PC-9 (cell line): ENCODE measurements at regions not wholly inside any gene's neighbourhood (a gene's known extent, or its start where the extent isn't known, plus 50 kb on each side); places are given as distances from the start of the nearest gene placed in this dataset.

Source experiments
- BruUV-seq: library from RNA; stranded (reverse); fragments of 400-500 nt; replicated peaks from 2 replicates; lab custom pipeline; 2021; lab: Mats Ljungman, UMichigan
- CTCF ChIA-PET: fragments of 300-600 bp; sonication (Branson Sonifier 250); formaldehyde crosslinking; loops from one replicate; lab custom pipeline; 2022; ENCODE audit warnings: antibody characterized with exemption; lab: Charles Lee
- POLR2A ChIA-PET: fragments of 300-600 bp; sonication (Branson Sonifier 250); formaldehyde crosslinking; loops from one replicate; lab custom pipeline; 2022; ENCODE audit warnings: antibody characterized with exemption; ENCODE audit not compliant: unreplicated experiment; lab: Charles Lee
- DNase-seq, 2 experiments: peaks; one replicate each; pipeline versions ENCODE4 v3.0.0 to v3.0.0-alpha.2; 2015 to 2022; ENCODE audit warnings: mixed read lengths in 1 of 2
- H2AFZ ChIP-seq: fragments of 200-600 bp; sonication (generic); 2 replicates; pipeline ENCODE4 v1.8.1; 2017; ENCODE audit warnings: antibody characterized with exemption
- H3F3A ChIP-seq: fragments of 200-600 bp; sonication (generic); 2 replicates; pipeline ENCODE4 v1.8.1; 2017; ENCODE audit warnings: antibody characterized with exemption, mild to moderate bottlenecking, low read depth; ENCODE audit not compliant: insufficient read depth
- H3K27ac ChIP-seq: fragments of 200-600 bp; sonication (generic); 2 replicates; pipeline ENCODE4 v1.6.1; 2016; ENCODE audit warnings: mixed run types
- H3K27me3 ChIP-seq: fragments of 200-600 bp; sonication (generic); 2 replicates; pipeline ENCODE4 v1.6.1; 2016; ENCODE audit warnings: low read depth, mixed run types; ENCODE audit not compliant: insufficient read depth
- H3K36me3 ChIP-seq: fragments of 200-600 bp; sonication (generic); 2 replicates; pipeline ENCODE4 v1.6.1; 2016; ENCODE audit warnings: low read depth, mixed run types
- H3K4me1 ChIP-seq: fragments of 200-600 bp; sonication (generic); replicated peaks from 2 replicates; pipeline ENCODE4 v1.6.1; 2016; ENCODE audit warnings: mixed run types; ENCODE audit not compliant: insufficient read depth
- H3K4me2 ChIP-seq: fragments of 200-600 bp; sonication (generic); 2 replicates; pipeline ENCODE4 v1.6.1; 2017; ENCODE audit warnings: mixed run types
- H3K4me3 ChIP-seq: fragments of 200-600 bp; sonication (generic); 2 replicates; pipeline ENCODE4 v1.6.1; 2016; ENCODE audit warnings: mixed run types
- H3K79me2 ChIP-seq: fragments of 200-600 bp; sonication (generic); 2 replicates; pipeline ENCODE4 v1.6.1; 2017; ENCODE audit warnings: low read depth, mixed run types
- H3K9me2 ChIP-seq: fragments of 200-600 bp; sonication (generic); 2 replicates; pipeline ENCODE4 v1.8.1; 2017; ENCODE audit warnings: mild to moderate bottlenecking; ENCODE audit not compliant: insufficient read depth
- H3K9me3 ChIP-seq: fragments of 200-600 bp; sonication (generic); 2 replicates; pipeline ENCODE4 v1.8.1; 2016; ENCODE audit warnings: low read depth; ENCODE audit not compliant: insufficient read depth
- H4K20me1 ChIP-seq: fragments of 200-600 bp; sonication (generic); 2 replicates; pipeline ENCODE4 v1.8.1; 2017; ENCODE audit not compliant: insufficient read depth
- EZH2 ChIP-seq: fragments of 200-600 bp; sonication (generic); IDR thresholded peaks from 2 replicates; pipeline ENCODE4 v1.8.0; 2017; ENCODE audit warnings: antibody characterized with exemption, low read depth
- intact Hi-C: fragments of 100-400 bp; cut with micrococcal nuclease; formaldehyde crosslinking; loops from one replicate; pipeline ENCODE4 v1.10.0; 2022; ENCODE audit not compliant: unreplicated experiment
- TF ChIP-seq, protein P1 (sequence below): fragments of 200-600 bp; sonication (generic); conservative IDR thresholded peaks from 2 replicates; pipeline ENCODE4 v1.6.1; 2017; ENCODE audit warnings: mixed run types, antibody characterized with exemption, mild to moderate bottlenecking, moderate library complexity

DNA sequence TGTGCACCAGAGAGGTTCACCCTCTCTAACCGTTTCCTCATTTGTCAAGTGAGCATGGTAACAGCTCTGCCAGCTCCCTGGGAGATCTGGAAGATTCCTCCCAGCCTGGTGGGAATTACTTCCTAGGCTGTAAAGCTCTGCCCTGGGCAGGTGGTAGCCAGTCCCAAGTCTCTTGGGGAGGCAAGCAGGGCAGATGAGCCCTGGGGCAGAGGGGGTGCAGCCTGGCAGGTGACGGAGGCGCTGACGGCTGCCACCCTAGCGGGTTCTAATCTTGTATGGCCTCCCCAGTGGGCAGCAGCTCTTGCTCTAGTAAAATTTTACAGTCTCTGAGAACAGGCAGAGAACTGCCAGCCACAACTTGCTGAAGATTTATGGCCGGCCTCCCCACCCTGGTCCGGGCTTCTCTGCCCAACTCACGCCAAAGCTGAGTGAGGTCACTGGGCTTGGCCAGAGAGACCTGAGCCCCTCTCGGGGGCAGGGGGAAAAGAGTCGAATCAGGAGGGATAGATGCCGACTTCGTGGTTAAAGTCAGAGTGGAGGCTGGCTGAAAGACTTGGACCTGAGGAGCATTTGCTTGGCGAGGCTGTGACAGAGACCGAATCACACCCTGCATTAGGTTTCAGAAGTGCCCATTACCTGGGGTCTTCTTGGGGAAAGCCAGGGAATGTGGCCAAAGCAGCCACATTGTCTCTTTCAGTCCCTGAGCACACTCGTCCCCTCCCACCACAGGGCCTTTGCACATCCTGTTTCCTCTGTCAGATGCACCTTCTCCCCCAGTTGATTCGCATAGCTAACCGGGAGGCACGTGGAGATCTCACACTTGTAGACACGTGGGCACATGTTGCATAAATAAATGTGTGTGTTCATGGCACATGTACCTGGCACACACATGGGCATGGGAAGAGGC is 188.2 kb downstream of the MN1 start:
- ChIA-PET CTCF (no interaction called here), POLR2A (no interaction called here)
- Histone ChIP-seq H3F3A (0 out of 2 replicates have a peak, but pooled peaks cover 6% of the 10 kb centered on the region), H3K27ac (no peak overlapping the region), H3K4me2 (no peak overlapping the region), H3K36me3 (no peaks in the 10 kb centered on the region), H3K79me2 (no peaks in the 10 kb centered on the region), H3K9me2 (no peaks in the 10 kb centered on the region), H3K27me3 (no peaks in the 10 kb centered on the region), H3K9me3 (no peaks in the 10 kb centered on the region), H3K4me1 (no peaks in the 10 kb centered on the region), H4K20me1 (no peaks in the 10 kb centered on the region), H3K4me3 (no peak overlapping the region), H2AFZ (no peak overlapping the region)
- BruUV-seq: no TSS peak
- no peak for DNase-seq
- intact Hi-C loops: no loop called here
- no peak for TF ChIP-seq EZH2
- TF ChIP-seq, protein P1, sequence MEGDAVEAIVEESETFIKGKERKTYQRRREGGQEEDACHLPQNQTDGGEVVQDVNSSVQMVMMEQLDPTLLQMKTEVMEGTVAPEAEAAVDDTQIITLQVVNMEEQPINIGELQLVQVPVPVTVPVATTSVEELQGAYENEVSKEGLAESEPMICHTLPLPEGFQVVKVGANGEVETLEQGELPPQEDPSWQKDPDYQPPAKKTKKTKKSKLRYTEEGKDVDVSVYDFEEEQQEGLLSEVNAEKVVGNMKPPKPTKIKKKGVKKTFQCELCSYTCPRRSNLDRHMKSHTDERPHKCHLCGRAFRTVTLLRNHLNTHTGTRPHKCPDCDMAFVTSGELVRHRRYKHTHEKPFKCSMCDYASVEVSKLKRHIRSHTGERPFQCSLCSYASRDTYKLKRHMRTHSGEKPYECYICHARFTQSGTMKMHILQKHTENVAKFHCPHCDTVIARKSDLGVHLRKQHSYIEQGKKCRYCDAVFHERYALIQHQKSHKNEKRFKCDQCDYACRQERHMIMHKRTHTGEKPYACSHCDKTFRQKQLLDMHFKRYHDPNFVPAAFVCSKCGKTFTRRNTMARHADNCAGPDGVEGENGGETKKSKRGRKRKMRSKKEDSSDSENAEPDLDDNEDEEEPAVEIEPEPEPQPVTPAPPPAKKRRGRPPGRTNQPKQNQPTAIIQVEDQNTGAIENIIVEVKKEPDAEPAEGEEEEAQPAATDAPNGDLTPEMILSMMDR: no peak

DNA sequence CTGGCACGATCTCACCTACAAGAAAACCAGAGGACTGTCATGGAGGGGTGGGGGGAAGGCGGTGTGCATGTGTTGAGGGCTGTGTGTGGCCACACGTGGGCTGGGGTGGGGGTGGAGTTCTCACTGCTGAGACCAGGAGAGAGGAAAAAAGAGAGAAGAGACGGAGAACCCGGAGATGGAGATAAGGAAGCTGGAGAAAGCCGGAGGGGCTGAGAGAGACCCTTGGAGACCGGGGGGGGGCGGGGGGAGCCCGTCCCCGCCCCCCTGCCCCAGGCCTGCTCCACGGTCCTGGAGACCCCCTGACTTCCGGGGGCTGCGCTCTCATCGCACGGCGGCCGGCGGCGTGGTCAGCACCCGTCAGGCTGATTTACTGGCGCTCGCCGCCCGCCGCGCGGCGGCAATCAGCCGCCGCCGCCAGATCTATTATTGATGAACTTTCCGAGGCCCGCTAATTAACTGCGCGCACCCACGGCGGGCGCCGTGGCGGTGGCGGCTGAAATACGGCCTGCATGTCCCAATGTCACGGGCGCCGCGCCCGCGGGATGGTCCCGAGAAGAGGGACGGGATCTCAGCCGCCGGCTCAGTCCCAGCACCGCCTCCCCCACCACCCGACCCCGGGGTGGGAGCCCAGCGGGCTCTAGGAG is 187.4 kb downstream of the MN1 start:
- no peaks in the 10 kb centered on the region for H3K9me3 ChIP-seq
- DNase-seq: no peak
- H3K4me3 ChIP-seq: no peak overlapping the region
- no peaks in the 10 kb centered on the region for H3K4me1 ChIP-seq
- H3K27me3 ChIP-seq: no peaks in the 10 kb centered on the region
- H4K20me1 ChIP-seq: no peaks in the 10 kb centered on the region
- H3K27ac ChIP-seq: no peak overlapping the region
- H2AFZ ChIP-seq: no peak overlapping the region
- ChIA-PET CTCF (no interaction called here), POLR2A (no interaction called here)
- no peaks in the 10 kb centered on the region for H3K9me2 ChIP-seq
- 0 out of 2 replicates have a peak, but pooled peaks cover 6% of the 10 kb centered on the region for H3F3A ChIP-seq
- no peaks in the 10 kb centered on the region for H3K36me3 ChIP-seq
- no peaks in the 10 kb centered on the region for H3K79me2 ChIP-seq
- no TSS peak for BruUV-seq
- TF ChIP-seq EZH2: no peak
- TF ChIP-seq, protein P1: no peak
- no peak overlapping the region for H3K4me2 ChIP-seq
- intact Hi-C loops: no loop called here

DNA sequence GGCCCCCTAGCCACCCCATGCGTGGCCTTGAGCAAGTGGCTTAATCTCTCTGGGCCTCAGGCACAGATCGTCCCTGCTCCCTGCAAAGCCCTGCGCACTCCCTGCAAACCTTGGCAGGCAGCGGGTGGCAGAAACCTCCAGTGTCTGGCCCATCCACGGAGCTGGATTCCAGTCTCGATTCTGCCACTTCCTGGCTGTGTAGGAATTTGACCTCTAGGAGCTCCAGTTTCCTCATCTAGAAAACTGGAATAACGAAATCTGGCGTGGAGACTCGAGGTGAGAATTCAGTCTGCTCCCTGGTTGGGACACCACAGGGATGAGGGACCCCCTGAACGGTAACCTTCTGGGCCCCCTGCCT is 186.9 kb downstream of the MN1 start:
- Histone ChIP-seq H3K27me3 (no peaks in the 10 kb centered on the region), H3F3A (0 out of 2 replicates have a peak, but pooled peaks cover 6% of the 10 kb centered on the region), H3K79me2 (no peaks in the 10 kb centered on the region), H3K36me3 (no peaks in the 10 kb centered on the region), H2AFZ (no peak overlapping the region), H4K20me1 (no peaks in the 10 kb centered on the region), H3K9me2 (no peaks in the 10 kb centered on the region), H3K4me2 (no peak overlapping the region), H3K27ac (no peak overlapping the region), H3K4me1 (no peaks in the 10 kb centered on the region), H3K4me3 (no peak overlapping the region), H3K9me3 (no peaks in the 10 kb centered on the region)
- ChIA-PET POLR2A (no interaction called here), CTCF (no interaction called here)
- intact Hi-C loops: no loop called here
- no TSS peak for BruUV-seq
- TF ChIP-seq EZH2: no peak
- TF ChIP-seq, protein P1: no peak
- no peak for DNase-seq
